NCI-H146 (cell line): ENCODE measurements at regions not wholly inside any gene's neighbourhood (a gene's known extent, or its start where the extent isn't known, plus 50 kb on each side); places are given as distances from the start of the nearest gene placed in this dataset.
"Not testable (repeated sequence)": the region's sequence is repeated elsewhere in the genome, so short reads cannot be mapped to it uniquely, and the experiment has no call there.

Source experiments
- DNase-seq: peaks from one replicate; lab custom pipeline; 2025; lab: John Stamatoyannopoulos, UW

GRCh38 chr22:49697047-49697446 lies 130.6 kb downstream of the BRD1 start:
- no peak for DNase-seq

- DNase-seq, result no peak
Measured at GRCh38 chr22:49694462-49695260, 133.0 kb downstream of the BRD1 start.

GRCh38 chr22:49693848-49694247 lies 133.8 kb downstream of the BRD1 start:
- no peak for DNase-seq

- DNase-seq, result no peak
Measured at GRCh38 chr22:49693416-49693815, 134.3 kb downstream of the BRD1 start.

GRCh38 chr22:49692499-49693225 lies 135.0 kb downstream of the BRD1 start:
- no peak for DNase-seq

GRCh38 chr22:49691256-49691655 lies 136.4 kb downstream of the BRD1 start:
- DNase-seq, result no peak

- DNase-seq, result no peak
Measured at GRCh38 chr22:49690454-49690853, 137.2 kb downstream of the BRD1 start.

GRCh38 chr22:49689858-49690257 lies 137.8 kb downstream of the BRD1 start:
- DNase-seq, result no peak

GRCh38 chr22:49689255-49689770 lies 138.4 kb downstream of the BRD1 start:
- DNase-seq, result no peak

- no peak for DNase-seq
Measured at GRCh38 chr22:49688516-49689254, 139.0 kb downstream of the BRD1 start.

GRCh38 chr22:49687786-49688515 lies 139.7 kb downstream of the BRD1 start:
- no peak for DNase-seq

GRCh38 chr22:49687333-49687732 lies 140.3 kb downstream of the BRD1 start:
- DNase-seq, result no peak

GRCh38 chr22:49686495-49687219 lies 141.0 kb downstream of the BRD1 start:
- no peak for DNase-seq

GRCh38 chr22:49685686-49686085 lies 142.0 kb downstream of the BRD1 start:
- DNase-seq, result no peak

GRCh38 chr22:49685116-49685515 lies 142.6 kb downstream of the BRD1 start:
- DNase-seq, result no peak

- no peak for DNase-seq
Measured at GRCh38 chr22:49683032-49683431, 144.6 kb downstream of the BRD1 start.

- not testable (repeated sequence) for DNase-seq
Measured at GRCh38 chr22:49680819-49681218, 146.9 kb downstream of the BRD1 start.

- DNase-seq, result no peak
Measured at GRCh38 chr22:49678842-49679170, 148.9 kb downstream of the BRD1 start.

GRCh38 chr22:49678137-49678841 lies 149.4 kb downstream of the BRD1 start:
- DNase-seq, result no peak

GRCh38 chr22:49677495-49677889 lies 150.2 kb downstream of the BRD1 start:
- no peak for DNase-seq
